Umbilical cord (tissue), 1 donor: ENCODE measurements at regions not wholly inside any gene's neighbourhood (a gene's known extent, or its start where the extent isn't known, plus 50 kb on each side); places are given as distances from the start of the nearest gene placed in this dataset.

Experiments
- DNase-seq: peaks from one replicate; pipeline ENCODE4 v3.0.0-alpha.2; 2015; ENCODE audit warnings: low spot score

DNA sequence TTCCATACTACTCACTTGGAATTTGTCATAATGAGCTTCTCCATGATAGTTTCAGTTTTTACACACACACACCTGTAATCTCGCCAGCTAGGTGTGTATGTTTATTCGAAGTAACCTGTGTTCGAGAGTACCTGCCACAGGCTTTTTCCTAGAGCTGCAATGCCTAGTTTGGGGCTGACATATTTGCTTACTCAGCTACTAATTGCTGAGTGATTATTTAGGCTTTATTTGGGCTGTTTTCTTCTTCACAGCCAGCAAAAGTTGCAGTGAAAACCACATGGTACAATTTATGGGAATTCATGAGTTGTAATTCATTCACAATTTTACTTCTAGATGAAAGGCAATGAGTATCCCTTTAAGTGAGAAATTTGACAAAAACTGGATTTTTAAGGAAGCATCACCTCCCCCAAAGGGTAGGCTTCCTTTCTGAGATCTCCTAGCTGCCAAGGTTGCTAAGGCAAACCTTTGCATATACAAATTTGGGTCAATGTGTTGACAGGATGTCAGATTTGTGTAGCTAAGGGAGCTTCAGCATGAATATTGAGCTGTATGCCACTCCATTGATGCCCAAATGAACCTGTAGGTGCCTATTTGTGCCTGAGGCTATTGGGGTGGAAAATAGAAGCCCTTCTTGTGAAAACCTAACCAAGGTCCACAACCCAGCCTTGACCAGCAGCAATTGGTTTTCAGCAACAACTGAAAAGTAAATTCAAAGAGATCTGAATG lies 108.7 kb upstream of the OTX2 start:
- no peak for DNase-seq

DNA sequence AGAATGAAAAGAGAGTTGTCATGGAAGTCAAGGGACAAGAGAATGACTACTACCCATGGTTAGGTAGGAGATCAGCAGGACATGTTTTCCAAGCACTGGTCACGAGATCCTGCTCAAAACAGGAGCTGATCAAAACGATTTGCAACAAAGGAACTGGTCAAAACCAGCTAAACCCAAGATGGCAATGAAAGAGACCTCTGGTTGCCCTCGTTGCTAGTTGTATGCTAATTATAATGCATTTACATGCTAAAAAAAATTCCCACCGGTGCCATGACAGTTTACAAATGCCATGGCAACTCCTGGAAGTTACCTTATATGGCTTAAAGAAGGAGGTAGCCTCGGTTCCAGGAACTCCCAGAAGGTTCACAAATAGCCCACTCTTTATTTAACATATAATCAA lies 95.0 kb upstream of the OTX2 start:
- no peak for DNase-seq

DNA sequence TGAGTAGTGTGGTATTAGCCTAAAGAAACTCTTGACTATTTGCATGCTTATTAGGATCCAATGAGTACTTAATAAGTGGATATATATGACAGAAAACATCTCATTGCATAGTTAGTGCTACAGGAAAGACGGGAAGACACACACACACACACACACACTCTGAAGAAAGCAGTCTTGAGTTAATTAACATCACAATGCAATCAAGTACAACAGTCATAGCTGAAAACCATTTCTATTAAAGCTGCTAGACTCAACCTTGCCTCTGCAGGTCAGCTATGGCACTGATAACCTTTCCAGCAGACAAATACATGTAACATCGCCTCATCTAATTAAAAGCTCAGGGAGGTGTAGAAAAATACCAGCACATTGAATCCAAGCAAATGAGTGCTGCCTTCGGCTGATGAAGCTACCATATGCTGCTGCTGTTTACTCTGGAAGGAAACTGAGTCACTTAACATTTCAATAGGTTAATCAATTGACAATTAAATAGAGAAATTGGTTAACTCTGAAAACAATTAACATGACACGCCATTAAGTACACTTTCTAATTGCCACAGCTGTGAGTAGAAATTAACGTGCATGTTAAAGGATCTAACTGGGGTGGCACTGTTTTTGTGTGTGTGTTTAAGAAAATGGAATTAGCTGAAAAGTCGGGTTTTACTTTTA lies 93.2 kb upstream of the OTX2 start:
- DNase-seq: no peak

DNA sequence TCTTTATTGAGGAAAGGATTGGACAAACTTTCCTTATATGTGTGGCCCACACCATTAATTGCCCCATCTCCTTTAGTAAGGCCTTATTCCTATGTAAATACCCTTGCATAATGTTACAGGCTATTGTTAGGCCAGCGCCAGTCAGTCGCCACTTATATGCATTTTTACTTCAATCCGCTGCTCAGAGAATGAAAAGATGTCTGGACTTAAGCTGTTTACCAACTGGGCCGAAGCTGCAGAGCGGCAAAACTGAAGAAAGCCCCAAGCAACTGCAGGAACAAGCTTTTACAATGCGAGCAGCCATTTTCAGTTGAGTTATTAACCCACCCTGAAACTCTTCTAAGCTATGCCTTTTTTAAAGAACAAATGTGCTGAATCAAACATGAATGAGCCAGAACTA lies 92.1 kb upstream of the OTX2 start:
- no peak for DNase-seq

DNA sequence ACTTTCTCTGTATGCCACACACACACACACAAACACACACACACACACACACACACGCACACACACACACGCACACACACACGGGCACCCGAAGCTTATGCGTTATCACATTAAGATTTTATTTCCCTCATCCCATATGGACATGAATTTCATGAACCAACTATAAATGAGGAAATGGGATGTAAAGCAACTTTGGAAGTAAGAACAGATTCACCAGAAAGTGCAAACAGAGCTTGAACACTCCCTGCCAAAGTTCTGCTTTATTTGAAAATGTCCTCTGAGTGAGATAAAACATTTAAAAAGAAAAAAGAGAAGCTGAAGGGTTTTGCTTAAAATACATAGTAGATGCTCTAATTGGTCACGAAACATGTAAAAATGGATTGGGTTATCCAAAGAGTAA lies 90.4 kb upstream of the OTX2 start:
- peak; percentile 57 for DNase-seq

DNA sequence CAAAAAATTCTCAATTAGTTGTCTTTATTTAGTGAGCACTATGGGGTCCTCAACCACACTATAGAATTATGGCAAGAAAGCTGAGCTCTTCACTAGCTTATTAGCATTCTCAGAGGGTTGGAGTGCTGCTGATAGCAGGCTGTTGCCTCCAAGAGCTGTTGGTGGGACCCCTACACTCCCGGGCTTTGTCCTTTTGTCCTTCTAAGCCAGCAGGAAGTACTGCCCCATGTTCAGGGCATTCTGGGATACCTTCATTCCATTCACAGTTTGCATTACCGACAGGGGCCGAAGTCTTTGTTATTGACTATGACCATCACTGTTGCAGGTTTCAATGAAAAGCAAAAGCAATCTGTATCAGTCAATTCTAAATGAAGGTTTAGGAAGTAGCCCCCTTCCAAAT lies 89.5 kb upstream of the OTX2 start:
- no peak for DNase-seq

DNA sequence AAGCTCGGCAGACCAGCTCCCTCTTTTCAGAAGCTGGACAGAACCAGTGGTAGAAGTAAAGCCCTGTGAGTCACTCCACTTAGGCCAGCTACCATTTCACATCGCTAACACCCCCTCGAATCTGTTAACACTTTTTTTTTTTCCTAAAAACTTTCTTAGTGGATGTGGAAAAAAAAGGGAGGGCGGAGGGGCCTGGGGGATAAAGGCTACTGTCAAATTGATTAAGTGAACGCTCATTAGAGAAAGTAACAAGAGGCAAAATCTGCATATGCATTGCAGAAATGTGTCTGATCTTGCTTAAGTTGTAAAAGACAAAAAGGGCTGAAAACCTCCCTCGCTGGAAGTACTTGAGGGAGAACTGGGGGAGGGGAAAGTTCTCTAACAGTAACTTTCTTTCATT lies 86.6 kb upstream of the OTX2 start:
- DNase-seq: peak; percentile 39

DNA sequence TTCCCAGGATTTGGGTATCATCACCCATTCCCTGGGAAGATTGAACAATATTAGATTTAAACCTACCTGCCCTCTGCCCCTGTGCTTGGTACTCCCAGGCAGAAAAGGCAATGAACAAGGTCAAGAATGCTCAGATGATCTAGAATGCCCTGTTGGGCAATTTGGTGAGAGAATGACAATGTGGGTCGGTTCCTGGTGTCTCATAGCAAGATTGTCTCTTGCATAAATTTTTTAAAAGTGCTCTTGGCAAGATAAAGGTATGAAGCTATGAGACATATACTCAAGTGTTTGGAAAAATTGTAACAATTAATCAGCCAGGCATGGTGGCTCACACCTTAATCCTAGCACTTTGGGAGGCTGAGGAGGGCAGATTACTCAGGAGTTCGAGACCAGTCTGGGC lies 86.0 kb upstream of the OTX2 start:
- no peak for DNase-seq

DNA sequence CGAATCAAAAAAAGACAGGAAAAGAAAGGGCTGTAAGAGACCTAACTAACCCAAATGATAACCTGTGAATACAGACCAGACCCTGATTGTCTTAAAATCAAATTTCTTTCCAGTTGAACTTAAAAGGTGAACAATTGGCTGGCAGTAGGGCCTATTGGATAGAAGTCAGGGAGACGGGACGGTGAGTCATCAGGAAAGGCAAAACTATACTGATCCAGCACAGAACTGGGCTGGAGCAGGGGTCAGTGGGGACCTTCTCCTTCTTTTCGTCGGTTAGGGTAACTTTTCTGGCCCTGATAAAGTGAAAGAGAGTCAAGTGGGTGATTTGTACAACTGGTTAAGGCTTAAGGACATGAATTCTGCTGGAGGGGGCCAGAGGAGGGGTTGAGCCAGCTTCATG lies 84.9 kb upstream of the OTX2 start:
- no peak for DNase-seq

DNA sequence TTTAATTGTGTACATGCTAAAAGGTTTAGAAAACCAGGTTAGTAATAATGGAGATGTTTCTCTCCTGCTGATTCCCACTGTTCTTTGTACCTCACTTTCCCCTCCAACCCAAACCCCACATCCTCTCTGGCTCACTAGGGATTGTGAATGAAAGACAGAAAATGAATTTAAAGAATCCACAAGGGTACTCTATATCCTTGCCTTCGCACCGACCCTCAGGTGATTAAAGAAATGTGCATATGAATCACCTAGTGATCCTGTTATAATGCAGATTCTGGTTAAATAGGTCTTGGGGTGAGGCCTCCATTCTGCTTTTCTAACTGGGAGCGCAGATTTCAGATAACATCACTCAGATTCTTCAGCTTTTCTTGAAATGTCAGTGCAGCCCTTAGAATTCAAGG lies 84.3 kb upstream of the OTX2 start:
- no peak for DNase-seq

DNA sequence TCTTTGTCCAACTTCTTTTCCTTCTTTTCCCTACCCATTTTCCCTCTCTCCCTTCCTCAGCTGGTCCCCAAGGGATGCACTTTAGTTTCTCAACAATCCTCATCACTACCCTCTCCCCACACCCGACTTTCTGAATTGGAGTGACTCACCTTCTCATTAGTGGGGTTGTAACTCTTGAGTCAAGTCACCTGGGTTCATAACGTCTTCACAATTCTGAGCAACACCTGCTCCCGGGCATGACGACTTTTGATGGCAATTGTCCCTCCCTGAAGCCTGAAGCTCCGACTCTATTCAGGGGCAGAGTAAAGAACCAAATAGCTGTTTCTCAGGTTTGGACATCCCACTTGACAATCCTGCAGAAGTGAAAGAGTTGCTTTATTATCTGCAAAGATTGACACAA lies 82.7 kb upstream of the OTX2 start:
- DNase-seq: no peak

DNA sequence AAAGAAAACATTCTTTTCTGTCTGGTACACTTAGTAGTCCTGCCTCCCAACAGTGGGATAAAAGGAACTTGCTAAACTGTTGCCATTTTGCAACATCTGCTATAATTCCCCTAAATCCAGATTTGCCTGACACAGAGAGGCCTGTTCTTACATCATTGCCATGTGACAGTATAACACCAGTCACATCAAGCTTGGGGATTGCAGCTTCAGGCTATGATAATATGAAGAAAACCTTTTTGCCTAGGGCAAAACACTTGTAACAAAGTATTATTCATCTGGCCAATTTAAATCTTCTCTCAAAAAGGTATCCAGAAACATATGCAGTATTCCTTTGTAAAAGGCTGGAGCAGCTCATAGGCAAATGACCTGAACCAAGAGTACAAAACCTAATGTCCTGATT lies 80.9 kb upstream of the OTX2 start:
- DNase-seq: peak; percentile 70

DNA sequence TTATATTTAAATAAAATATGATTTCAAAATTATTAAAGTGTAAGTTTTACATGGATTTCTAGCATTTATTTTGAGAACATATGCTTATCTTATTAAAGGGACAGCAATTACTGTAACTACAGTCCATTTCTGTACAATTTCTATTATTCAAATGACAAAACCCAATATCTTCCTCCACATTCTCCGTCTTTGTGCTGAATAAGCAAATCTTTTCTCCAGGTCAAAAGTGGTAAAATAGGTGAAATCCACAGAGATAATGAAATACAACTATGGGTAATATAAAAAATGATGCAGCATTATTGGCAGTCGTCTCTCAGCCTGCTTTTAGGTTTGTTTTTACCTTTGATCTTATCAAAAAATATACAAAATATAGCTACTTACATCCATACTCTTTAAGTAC lies 79.4 kb upstream of the OTX2 start:
- no peak for DNase-seq

DNA sequence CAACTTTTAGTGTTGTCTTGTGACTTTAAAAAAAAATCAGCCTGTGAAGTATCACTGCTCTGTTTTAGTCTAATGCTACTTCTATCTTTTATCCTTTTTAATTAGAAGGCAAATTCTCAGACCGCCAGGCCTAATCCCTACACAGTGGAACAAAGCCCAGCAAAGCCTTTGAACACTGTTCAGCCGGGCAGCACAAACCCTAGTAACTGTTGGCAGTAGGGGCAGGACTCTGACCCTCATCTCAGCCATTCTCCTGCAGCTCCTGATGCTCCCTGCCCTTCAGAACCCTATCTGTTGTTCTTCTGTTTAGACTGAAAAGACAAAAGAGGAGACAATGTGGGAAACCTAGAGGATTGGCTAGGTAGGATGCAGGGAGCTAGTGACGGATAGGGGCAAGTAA lies 78.0 kb upstream of the OTX2 start:
- DNase-seq: no peak

DNA sequence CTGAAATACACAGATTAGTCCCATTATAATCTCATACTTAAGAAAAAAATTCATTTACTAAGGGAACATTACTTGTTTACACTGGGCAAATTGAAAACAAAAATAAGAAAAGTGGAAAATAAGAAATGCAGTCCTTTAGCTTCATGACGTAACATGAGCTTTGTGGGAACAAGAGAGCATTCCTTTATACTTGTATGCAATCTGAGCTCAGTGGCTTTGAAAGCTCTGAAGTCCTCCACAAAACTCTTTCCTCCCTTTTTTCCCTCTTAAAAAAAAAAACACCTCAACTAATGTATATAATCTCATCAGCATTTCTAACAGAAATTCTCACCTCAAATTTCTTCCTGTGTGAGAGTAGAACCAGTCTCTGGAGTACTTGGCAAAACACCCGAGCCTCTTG lies 76.9 kb upstream of the OTX2 start:
- no peak for DNase-seq

DNA sequence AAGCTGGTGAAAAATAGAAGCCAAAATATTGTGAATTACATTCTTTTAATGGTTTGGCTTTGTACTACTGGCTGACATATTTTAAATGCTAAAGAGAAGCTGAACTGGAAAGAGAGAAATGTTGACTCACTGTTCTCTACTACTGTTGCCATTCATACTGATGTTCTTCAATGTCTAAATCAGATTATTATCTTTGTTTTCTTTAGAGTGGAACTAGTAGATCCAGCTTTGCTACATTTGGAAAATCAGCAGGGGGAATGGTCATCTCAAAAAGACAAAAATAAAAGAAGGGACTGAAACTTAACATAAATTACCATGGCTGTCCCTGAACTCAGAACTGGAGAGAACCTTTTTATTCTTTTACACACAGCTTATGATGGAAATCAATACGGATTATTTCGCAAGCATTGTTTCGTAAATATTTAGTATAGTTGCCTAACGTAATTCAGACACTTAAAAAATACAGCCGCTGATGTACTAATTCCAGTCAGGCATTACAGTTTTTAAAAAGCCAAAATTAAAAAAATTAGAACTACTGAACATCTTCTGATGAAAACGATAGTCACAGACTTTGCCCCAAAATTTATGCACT lies 76.3 kb upstream of the OTX2 start:
- DNase-seq: no peak

DNA sequence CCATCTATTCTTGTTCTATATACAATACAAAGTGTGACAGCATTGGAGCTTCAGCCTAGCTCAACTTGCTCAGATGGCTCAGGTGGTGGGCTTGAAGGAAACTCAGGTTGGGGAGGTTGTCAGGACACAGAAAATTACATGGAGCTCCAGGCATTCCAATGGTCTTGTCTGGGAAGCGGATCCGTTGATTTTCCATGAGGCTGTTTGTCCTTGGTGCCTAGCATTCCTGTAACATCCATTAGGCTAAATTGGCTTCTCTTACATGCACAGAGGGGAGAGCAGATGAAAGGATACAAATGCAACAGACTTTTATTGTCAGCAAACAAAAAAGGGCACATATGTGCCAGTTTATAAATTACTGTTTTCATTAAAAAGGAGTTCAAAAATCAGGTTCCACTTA lies 75.5 kb upstream of the OTX2 start:
- no peak for DNase-seq

DNA sequence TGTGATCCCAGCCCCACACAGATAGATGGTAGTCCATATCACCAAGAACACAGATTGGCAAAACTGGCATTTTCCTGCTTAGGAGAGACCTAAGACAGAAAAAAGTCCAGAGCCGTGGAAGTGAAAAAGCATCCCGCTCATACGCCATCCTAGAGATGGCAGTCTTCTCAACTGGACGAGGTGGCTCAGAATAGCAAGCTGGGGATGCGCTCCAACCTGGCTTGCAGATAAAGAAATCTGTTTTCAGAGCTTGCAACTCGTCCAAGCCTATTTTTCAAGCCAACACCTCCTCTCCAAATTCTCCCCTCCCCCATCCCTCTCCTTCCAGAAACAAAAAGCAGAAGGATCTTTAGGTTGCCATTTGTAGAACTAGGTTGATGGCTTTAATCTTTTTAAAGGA lies 74.3 kb upstream of the OTX2 start:
- no peak for DNase-seq

DNA sequence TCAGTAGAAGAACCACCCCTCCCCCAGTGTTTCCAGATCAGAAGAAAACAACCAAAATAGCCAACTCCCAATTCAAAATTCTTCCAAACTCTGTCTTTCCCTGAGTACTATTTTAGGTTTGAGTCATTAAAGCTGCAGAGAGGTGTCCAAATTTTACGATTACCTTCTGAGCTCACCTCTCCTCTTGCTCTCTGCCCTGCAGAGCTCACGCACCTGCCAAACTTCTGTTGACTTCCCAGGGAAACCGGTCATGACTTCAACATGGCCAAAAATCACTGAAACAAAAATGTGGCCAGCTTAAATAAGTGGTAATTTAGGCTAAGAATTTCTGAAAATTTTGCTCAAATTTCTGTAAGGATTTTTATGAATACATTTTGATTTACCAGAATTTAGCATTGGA lies 70.9 kb upstream of the OTX2 start:
- no peak for DNase-seq

DNA sequence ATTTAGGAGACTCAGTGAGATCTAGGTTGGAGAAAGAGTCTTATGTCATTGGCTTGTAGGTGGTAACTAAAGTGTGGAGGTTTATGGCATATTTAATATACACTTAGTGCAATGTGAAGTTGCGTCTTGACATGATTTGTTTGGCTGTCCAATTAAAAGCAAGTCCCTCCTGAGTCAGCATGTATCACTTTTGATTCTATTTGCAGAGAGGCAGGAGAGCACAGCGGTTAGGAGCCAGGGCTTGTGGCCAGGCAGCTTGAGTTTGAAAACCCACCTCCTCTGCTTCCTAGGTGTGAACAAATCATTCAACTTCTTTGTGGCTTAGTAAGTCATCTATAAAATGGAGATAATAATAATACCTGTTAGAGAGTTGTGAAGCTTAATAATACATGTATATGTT lies 68.5 kb upstream of the OTX2 start:
- no peak for DNase-seq

DNA sequence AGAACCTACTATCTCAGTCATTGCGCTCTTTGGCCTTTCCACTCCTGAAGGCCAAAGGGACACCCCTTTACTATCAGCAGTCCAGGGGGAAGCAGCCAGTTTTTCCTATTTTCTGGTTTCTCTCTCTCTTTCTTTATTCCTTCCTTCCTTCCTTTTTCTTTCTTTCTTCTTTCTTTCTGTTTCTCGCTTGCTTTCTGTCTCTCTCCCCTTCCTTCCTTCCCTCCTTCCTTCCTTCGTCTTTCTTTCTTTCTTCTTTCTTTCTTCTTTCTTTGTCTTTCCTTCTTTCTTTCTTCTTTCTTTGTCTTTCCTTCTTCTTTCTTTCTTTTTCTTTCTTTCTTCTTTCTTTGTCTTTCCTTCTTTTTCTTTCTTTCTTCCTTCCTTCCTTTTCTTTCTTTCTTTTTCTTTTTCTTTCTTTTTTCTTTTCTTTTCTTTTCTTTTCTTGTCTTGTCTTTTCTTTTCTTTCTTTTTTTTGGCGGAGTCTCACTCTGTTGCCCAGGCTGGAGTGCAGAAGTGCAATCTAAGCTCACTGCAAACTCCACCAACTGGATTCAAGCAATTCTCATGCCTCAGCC lies 64.9 kb upstream of the OTX2 start:
- no peak for DNase-seq

DNA sequence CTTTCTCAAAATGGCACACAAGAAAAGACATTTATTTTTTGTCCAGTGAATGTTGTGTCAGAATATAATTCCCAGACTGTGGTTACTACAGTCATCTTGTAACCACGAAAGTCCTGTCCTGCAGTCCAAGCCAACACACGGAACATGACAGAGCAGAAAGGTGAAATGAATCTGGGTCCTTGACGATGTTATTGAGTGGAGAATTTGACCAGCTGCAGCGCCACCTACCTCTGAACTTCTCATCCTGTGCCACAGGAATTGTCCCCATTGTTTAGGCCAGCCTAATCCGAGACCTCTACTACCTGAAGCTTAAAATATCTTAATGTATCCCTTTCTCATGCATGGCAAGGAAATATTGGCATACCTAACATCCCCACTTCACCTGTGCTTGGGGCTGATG lies 64.1 kb upstream of the OTX2 start:
- DNase-seq: no peak

DNA sequence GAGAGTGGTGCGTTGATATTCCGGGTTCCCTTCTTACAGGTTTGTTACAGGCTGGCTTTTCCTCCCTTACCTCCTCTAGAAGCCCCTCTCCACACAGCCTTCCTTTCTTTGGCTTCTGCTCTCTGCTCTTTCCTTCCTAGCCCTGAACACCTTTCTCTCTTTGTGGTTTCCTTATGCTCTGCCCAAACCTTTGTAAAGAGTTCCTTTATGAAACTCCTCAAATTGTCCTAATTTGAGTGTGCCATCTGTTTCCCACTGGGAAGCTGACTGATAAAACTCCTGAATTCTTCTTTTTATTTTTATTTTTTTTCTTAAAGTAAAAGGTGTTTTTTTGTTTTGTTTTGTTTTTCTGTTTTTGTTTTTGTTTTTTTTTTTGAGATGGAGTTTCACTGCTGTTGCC lies 60.1 kb upstream of the OTX2 start:
- no peak for DNase-seq
